CD4-positive, CD25-positive, alpha-beta regulatory T cell (primary cell): ENCODE measurements at regions not wholly inside any gene's neighbourhood (a gene's known extent, or its start where the extent isn't known, plus 50 kb on each side); places are given as distances from the start of the nearest gene placed in this dataset.

Experiments
- ATAC-seq, 2 donors: fragments of 150-1000 bp; cut with Tn5 transposase; one replicate each; pipeline ENCODE4 v1.10.0; 2021; ENCODE audit warnings: low read depth in 2 of 2, moderate number of reproducible peaks in 2 of 2, moderate library complexity in 1 of 2
- DNase-seq, 3 donors: peaks; one replicate each; pipeline versions ENCODE4 v3.0.0 to v3.0.0-alpha.2; 2012 to 2022; ENCODE audit warnings: mixed read lengths in 1 of 3
- H3K27ac ChIP-seq: one replicate; pipeline ENCODE4 v1.7.0; 2013; ENCODE audit warnings: mild to moderate bottlenecking, low read length; ENCODE audit not compliant: insufficient read depth, poor library complexity, severe bottlenecking
- H3K27me3 ChIP-seq: one replicate; pipeline ENCODE4 v1.7.0; 2013; ENCODE audit warnings: low read length; ENCODE audit not compliant: control insufficient read depth, insufficient read depth
- H3K36me3 ChIP-seq: one replicate; pipeline ENCODE4 v1.7.0; 2013; ENCODE audit warnings: mild to moderate bottlenecking, low read length, moderate library complexity; ENCODE audit not compliant: control insufficient read depth, insufficient read depth
- H3K4me1 ChIP-seq: 2 replicates; pipeline ENCODE4 v1.7.0; 2013; ENCODE audit warnings: mild to moderate bottlenecking, low read length; ENCODE audit not compliant: insufficient read depth, control insufficient read depth, poor library complexity, severe bottlenecking
- H3K4me3 ChIP-seq: one replicate; pipeline ENCODE4 v1.7.0; 2013; ENCODE audit warnings: low read depth, mild to moderate bottlenecking, low read length, moderate library complexity
- H3K9me3 ChIP-seq, 2 experiments: 1 replicate in 1 of 2; 2 replicates in 1 of 2; pipeline ENCODE4 v1.7.0; 2013; ENCODE audit warnings: low read length in 2 of 2, mild to moderate bottlenecking in 1 of 2, moderate library complexity in 1 of 2; ENCODE audit not compliant: control insufficient read depth in 2 of 2
- H3K27ac Mint-ChIP-seq, 3 donors: one replicate each; pipeline ENCODE4 v1.8.0; 2020 to 2022; ENCODE audit warnings: mild to moderate bottlenecking in 3 of 3, mixed read lengths in 3 of 3, moderate library complexity in 2 of 3
- H3K27me3 Mint-ChIP-seq: one replicate; pipeline ENCODE4 v1.8.0; 2022; ENCODE audit warnings: mild to moderate bottlenecking, mixed read lengths
- H3K36me3 Mint-ChIP-seq: one replicate; pipeline ENCODE4 v1.8.0; 2020; ENCODE audit warnings: mixed read lengths
- H3K4me1 Mint-ChIP-seq, 4 donors: one replicate each; pipeline ENCODE4 v1.8.0; 2020 to 2022; ENCODE audit warnings: mixed read lengths in 4 of 4, mild to moderate bottlenecking in 1 of 4
- H3K4me3 Mint-ChIP-seq, 4 donors: one replicate each; pipeline ENCODE4 v1.8.0; 2020 to 2022; ENCODE audit warnings: mild to moderate bottlenecking in 4 of 4, mixed read lengths in 4 of 4, moderate library complexity in 3 of 4
- H3K9me3 Mint-ChIP-seq, 7 donors: one replicate each; pipeline ENCODE4 v1.8.0; 2020 to 2022; ENCODE audit warnings: mixed read lengths in 7 of 7, mild to moderate bottlenecking in 3 of 7, moderate library complexity in 2 of 7

GRCh38 chr5:109594217-109594616, 95.5 kb upstream of the MAN2A1 start:
- DNase-seq (peak in 1 of 3 donors; percentile 3), ATAC-seq (no peak)
- Histone ChIP-seq H3K4me1 (no peaks in the 10 kb centered on the region), H3K36me3 (no peaks in the 10 kb centered on the region), H3K27ac (no peak overlapping the region), H3K9me3 (no peaks in the 10 kb centered on the region), H3K4me3 (no peak overlapping the region), H3K27me3 (no peaks in the 10 kb centered on the region)
- no peaks in the 10 kb centered on the region for H3K36me3 Mint-ChIP-seq
- no peaks in the 10 kb centered on the region for H3K4me1 Mint-ChIP-seq
- no peaks in the 10 kb centered on the region for H3K9me3 Mint-ChIP-seq
- H3K27ac Mint-ChIP-seq: no peak overlapping the region
- no peak overlapping the region for H3K4me3 Mint-ChIP-seq
- H3K27me3 Mint-ChIP-seq: no peaks in the 10 kb centered on the region

- H3K27ac Mint-ChIP-seq: no peak overlapping the region
- Histone ChIP-seq H3K36me3 (no peaks in the 10 kb centered on the region), H3K27ac (no peak overlapping the region), H3K4me1 (no peaks in the 10 kb centered on the region), H3K4me3 (no peak overlapping the region), H3K9me3 (no peaks in the 10 kb centered on the region), H3K27me3 (no peaks in the 10 kb centered on the region)
- no peaks in the 10 kb centered on the region for H3K4me1 Mint-ChIP-seq
- DNase-seq (no peak), ATAC-seq (no peak)
- no peaks in the 10 kb centered on the region for H3K27me3 Mint-ChIP-seq
- no peaks in the 10 kb centered on the region for H3K9me3 Mint-ChIP-seq
- no peak overlapping the region for H3K4me3 Mint-ChIP-seq
- no peaks in the 10 kb centered on the region for H3K36me3 Mint-ChIP-seq
Observed at GRCh38 chr5:109590799-109591198, 98.9 kb upstream of the MAN2A1 start.

GRCh38 chr5:109589986-109590385, 99.7 kb upstream of the MAN2A1 start:
- H3K27ac Mint-ChIP-seq: no peak overlapping the region

GRCh38 chr5:109589239-109589638, 100.5 kb upstream of the MAN2A1 start:
- H3K27me3 ChIP-seq: no peaks in the 10 kb centered on the region
- ATAC-seq: no peak
- Mint-ChIP-seq H3K4me1 (no peaks in the 10 kb centered on the region), H3K27me3 (no peaks in the 10 kb centered on the region), H3K9me3 (no peaks in the 10 kb centered on the region), H3K36me3 (no peaks in the 10 kb centered on the region), H3K27ac (no peak overlapping the region), H3K4me3 (no peak overlapping the region)
- H3K9me3 ChIP-seq: no peaks in the 10 kb centered on the region
- DNase-seq: no peak
- H3K27ac ChIP-seq: no peak overlapping the region
- no peak overlapping the region for H3K4me3 ChIP-seq
- no peaks in the 10 kb centered on the region for H3K36me3 ChIP-seq
- H3K4me1 ChIP-seq: no peaks in the 10 kb centered on the region

More at GRCh38 chr5:109589986-109590385, 99.7 kb upstream of the MAN2A1 start:
- H3K27me3 Mint-ChIP-seq: no peaks in the 10 kb centered on the region
- no peak overlapping the region for H3K4me3 ChIP-seq
- no peaks in the 10 kb centered on the region for H3K4me1 Mint-ChIP-seq
- H3K36me3 Mint-ChIP-seq: no peaks in the 10 kb centered on the region
- DNase-seq (peak in 2 of 3 donors; percentile 13 to 18), ATAC-seq (no peak)
- no peaks in the 10 kb centered on the region for H3K4me1 ChIP-seq
- H3K36me3 ChIP-seq: no peaks in the 10 kb centered on the region
- H3K27ac ChIP-seq: no peak overlapping the region
- H3K4me3 Mint-ChIP-seq: no peak overlapping the region
- H3K9me3 ChIP-seq: no peaks in the 10 kb centered on the region
- no peaks in the 10 kb centered on the region for H3K9me3 Mint-ChIP-seq
- no peaks in the 10 kb centered on the region for H3K27me3 ChIP-seq

- Mint-ChIP-seq H3K36me3 (no peaks in the 10 kb centered on the region), H3K9me3 (no peaks in the 10 kb centered on the region), H3K4me3 (no peak overlapping the region), H3K4me1 (no peaks in the 10 kb centered on the region), H3K27me3 (no peaks in the 10 kb centered on the region), H3K27ac (no peak overlapping the region)
- Histone ChIP-seq H3K27me3 (no peaks in the 10 kb centered on the region), H3K4me1 (no peaks in the 10 kb centered on the region), H3K27ac (no peak overlapping the region), H3K36me3 (no peaks in the 10 kb centered on the region), H3K4me3 (no peak overlapping the region), H3K9me3 (no peaks in the 10 kb centered on the region)
- no peak for ATAC-seq
- no peak for DNase-seq
Observed at GRCh38 chr5:109588281-109589035, 101.3 kb upstream of the MAN2A1 start.

GRCh38 chr5:109584986-109585599, 104.6 kb upstream of the MAN2A1 start:
- no peak for DNase-seq
- no peaks in the 10 kb centered on the region for H3K36me3 Mint-ChIP-seq
- H3K4me3 Mint-ChIP-seq: no peak overlapping the region
- H3K27ac Mint-ChIP-seq: no peak overlapping the region
- H3K4me1 Mint-ChIP-seq: no peaks in the 10 kb centered on the region
- H3K27ac ChIP-seq: no peak overlapping the region
- H3K27me3 ChIP-seq: no peaks in the 10 kb centered on the region
- no peaks in the 10 kb centered on the region for H3K27me3 Mint-ChIP-seq
- no peak overlapping the region for H3K4me3 ChIP-seq
- ATAC-seq: no peak
- H3K9me3 ChIP-seq: no peaks in the 10 kb centered on the region
- H3K4me1 ChIP-seq: no peaks in the 10 kb centered on the region
- no peaks in the 10 kb centered on the region for H3K36me3 ChIP-seq
- no peaks in the 10 kb centered on the region for H3K9me3 Mint-ChIP-seq

GRCh38 chr5:109580225-109580624, 109.5 kb upstream of the MAN2A1 start:
- H3K9me3 Mint-ChIP-seq: peaks cover 0 to 4% (median 0%) of the 10 kb centered on the region in 7 donors
- no peak overlapping the region for H3K27ac ChIP-seq
- no peaks in the 10 kb centered on the region for H3K27me3 ChIP-seq
- H3K4me3 ChIP-seq: no peak overlapping the region
- H3K9me3 ChIP-seq: no peaks in the 10 kb centered on the region
- DNase-seq: no peak
- no peaks in the 10 kb centered on the region for H3K36me3 Mint-ChIP-seq
- no peaks in the 10 kb centered on the region for H3K27me3 Mint-ChIP-seq
- H3K36me3 ChIP-seq: no peaks in the 10 kb centered on the region
- no peak overlapping the region for H3K4me3 Mint-ChIP-seq
- H3K4me1 ChIP-seq: no peaks in the 10 kb centered on the region
- no peaks in the 10 kb centered on the region for H3K4me1 Mint-ChIP-seq
- no peak for ATAC-seq
- no peak overlapping the region for H3K27ac Mint-ChIP-seq

- DNase-seq (no peak), ATAC-seq (no peak)
- Histone ChIP-seq H3K4me1 (no peaks in the 10 kb centered on the region), H3K9me3 (no peaks in the 10 kb centered on the region), H3K27ac (no peak overlapping the region), H3K27me3 (no peaks in the 10 kb centered on the region), H3K36me3 (no peaks in the 10 kb centered on the region), H3K4me3 (no peak overlapping the region)
- Mint-ChIP-seq H3K4me1 (no peaks in the 10 kb centered on the region), H3K36me3 (no peaks in the 10 kb centered on the region), H3K27me3 (peaks cover 7% of the 10 kb centered on the region), H3K4me3 (no peak overlapping the region), H3K27ac (no peak overlapping the region), H3K9me3 (peaks cover 0 to 4% (median 0%) of the 10 kb centered on the region in 7 donors)
Observed at GRCh38 chr5:109575506-109575905, 114.2 kb upstream of the MAN2A1 start.
